DOHH2 (cell line): ENCODE measurements at regions not wholly inside any gene's neighbourhood (a gene's known extent, or its start where the extent isn't known, plus 50 kb on each side); places are given as distances from the start of the nearest gene placed in this dataset.

Experiments
- CTCF ChIP-seq: fragments of 200-600 bp; sonication (generic); IDR thresholded peaks from one replicate; pipeline ENCODE4 v1.5.1; 2014; ENCODE audit warnings: antibody characterized with exemption, mild to moderate bottlenecking, low read depth, low read length; ENCODE audit not compliant: poor library complexity, severe bottlenecking
- EZH2phosphoT487 ChIP-seq: fragments of 200-600 bp; sonication (generic); IDR thresholded peaks from 2 replicates; pipeline ENCODE4 v1.6.1; 2017; ENCODE audit warnings: borderline replicate concordance, mild to moderate bottlenecking, antibody characterized with exemption, low read length, moderate library complexity, mixed read lengths

- TF ChIP-seq CTCF (no peak), EZH2phosphoT487 (no peak)
Measured at GRCh38 chr5:167833456-167833855, 458.0 kb upstream of the WWC1 start.
